Peyer's patch (tissue), 4 donors: ENCODE measurements at regions not wholly inside any gene's neighbourhood (a gene's known extent, or its start where the extent isn't known, plus 50 kb on each side); places are given as distances from the start of the nearest gene placed in this dataset.

Experiments used
- CTCF ChIP-seq, 6 experiments: fragments of 450-650 bp in 4 of 6; fragments of 200-600 bp in 2 of 6; sonication (generic) in 1 of 6; IDR thresholded peaks; one replicate each; pipeline ENCODE4 v1.5.1; 2017 to 2019; ENCODE audit warnings: antibody characterized with exemption in 6 of 6, mild to moderate bottlenecking in 3 of 6, moderate library complexity in 1 of 6
- POLR2A ChIP-seq, 2 donors: fragments of 450-650 bp; IDR thresholded peaks; one replicate each; pipeline ENCODE4 v1.5.1; 2017; ENCODE audit warnings: antibody characterized with exemption in 2 of 2, mild to moderate bottlenecking in 2 of 2, moderate library complexity in 2 of 2

DNA sequence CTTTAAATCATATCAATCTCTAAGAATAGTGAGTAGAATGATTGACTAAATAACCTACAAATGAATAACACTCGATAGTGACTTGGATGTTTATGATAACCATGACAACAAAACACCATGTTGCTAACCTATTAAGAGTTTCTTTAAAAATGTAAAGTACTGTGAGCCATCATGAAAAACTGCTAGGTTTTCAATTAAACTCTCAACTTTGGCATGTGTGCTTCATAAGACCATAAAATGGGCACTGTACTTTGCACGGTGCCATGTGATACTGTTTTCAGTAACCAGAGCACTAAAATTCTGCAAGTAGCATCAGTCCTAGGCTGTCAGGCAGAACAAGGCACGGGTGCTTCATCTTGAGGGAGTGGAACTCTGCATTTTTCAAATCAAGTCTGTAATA lies 96.2 kb upstream of the TRIM77 start:
- TF ChIP-seq CTCF (IDR thresholded peaks at IDR 0.05) (no peak), POLR2A (IDR thresholded peaks at IDR 0.05) (no peak)
